DND-41 (cell line): ENCODE measurements at regions not wholly inside any gene's neighbourhood (a gene's known extent, or its start where the extent isn't known, plus 50 kb on each side); places are given as distances from the start of the nearest gene placed in this dataset.

Experiments
- ATAC-seq: fragments of 200-7000 bp; cut with Tn5 transposase; 3 replicates; pipeline ENCODE4 v1.9.1; 2021; ENCODE audit warnings: low read depth; ENCODE audit not compliant: insufficient read depth
- DNase-seq: peaks from one replicate; pipeline ENCODE4 v3.0.0-alpha.2; 2020
- H2AFZ ChIP-seq: 2 replicates; pipeline ENCODE4 v1.6.0; 2012; ENCODE audit warnings: low read depth, low read length
- H3K27ac ChIP-seq: 2 replicates; pipeline ENCODE4 v1.5.1; 2012; ENCODE audit warnings: low read length, inconsistent platforms
- H3K27me3 ChIP-seq: fragments of 200-600 bp; sonication (generic); 2 replicates; pipeline ENCODE4 v1.6.0; 2012; ENCODE audit warnings: low read length, mild to moderate bottlenecking, inconsistent platforms; ENCODE audit not compliant: insufficient read depth, poor library complexity
- H3K36me3 ChIP-seq: 2 replicates; pipeline ENCODE4 v1.5.1; 2012; ENCODE audit warnings: low read length, inconsistent platforms; ENCODE audit not compliant: insufficient read depth
- H3K4me1 ChIP-seq: 2 replicates; pipeline ENCODE4 v1.5.1; 2012; ENCODE audit warnings: mild to moderate bottlenecking, low read length; ENCODE audit not compliant: insufficient read depth
- H3K4me2 ChIP-seq: 2 replicates; pipeline ENCODE4 v1.6.0; 2012; ENCODE audit warnings: mild to moderate bottlenecking, moderate library complexity, low read length, inconsistent platforms; ENCODE audit not compliant: insufficient read depth
- H3K4me3 ChIP-seq, 2 experiments: fragments of 200-600 bp in 1 of 2; shearing (Covaris generic) in 1 of 2; 2 replicates each; pipeline ENCODE4 v1.5.1; 2012 to 2016; ENCODE audit warnings: inconsistent platforms in 2 of 2, low read length in 2 of 2, mild to moderate bottlenecking in 2 of 2, low read depth in 1 of 2, moderate library complexity in 1 of 2
- H3K79me2 ChIP-seq: 2 replicates; pipeline ENCODE4 v1.6.0; 2012; ENCODE audit warnings: low read length, inconsistent platforms; ENCODE audit not compliant: insufficient read depth
- H3K9ac ChIP-seq: 2 replicates; pipeline ENCODE4 v1.6.0; 2012; ENCODE audit warnings: low read depth, mild to moderate bottlenecking, inconsistent platforms, low read length, moderate library complexity
- H3K9me3 ChIP-seq: 2 replicates; pipeline ENCODE4 v1.5.1; 2012; ENCODE audit warnings: low read length, moderate library complexity, mild to moderate bottlenecking, inconsistent platforms; ENCODE audit not compliant: insufficient read depth, severe bottlenecking
- H4K20me1 ChIP-seq: 2 replicates; pipeline ENCODE4 v1.6.0; 2012; ENCODE audit warnings: low read length; ENCODE audit not compliant: insufficient read depth
- EZH2 ChIP-seq: IDR thresholded peaks from 3 replicates; pipeline ENCODE4 v1.6.1; 2012; ENCODE audit warnings: borderline replicate concordance, low read depth, mild to moderate bottlenecking, moderate library complexity, low read length, inconsistent platforms; ENCODE audit not compliant: severe bottlenecking
- TF ChIP-seq, protein P1 (sequence below): IDR thresholded peaks from 2 replicates; pipeline ENCODE4 v1.5.1; 2012; ENCODE audit warnings: borderline replicate concordance, low read length, moderate library complexity, mild to moderate bottlenecking; ENCODE audit not compliant: poor library complexity, severe bottlenecking; ENCODE audit errors: extremely low read depth

DNA sequence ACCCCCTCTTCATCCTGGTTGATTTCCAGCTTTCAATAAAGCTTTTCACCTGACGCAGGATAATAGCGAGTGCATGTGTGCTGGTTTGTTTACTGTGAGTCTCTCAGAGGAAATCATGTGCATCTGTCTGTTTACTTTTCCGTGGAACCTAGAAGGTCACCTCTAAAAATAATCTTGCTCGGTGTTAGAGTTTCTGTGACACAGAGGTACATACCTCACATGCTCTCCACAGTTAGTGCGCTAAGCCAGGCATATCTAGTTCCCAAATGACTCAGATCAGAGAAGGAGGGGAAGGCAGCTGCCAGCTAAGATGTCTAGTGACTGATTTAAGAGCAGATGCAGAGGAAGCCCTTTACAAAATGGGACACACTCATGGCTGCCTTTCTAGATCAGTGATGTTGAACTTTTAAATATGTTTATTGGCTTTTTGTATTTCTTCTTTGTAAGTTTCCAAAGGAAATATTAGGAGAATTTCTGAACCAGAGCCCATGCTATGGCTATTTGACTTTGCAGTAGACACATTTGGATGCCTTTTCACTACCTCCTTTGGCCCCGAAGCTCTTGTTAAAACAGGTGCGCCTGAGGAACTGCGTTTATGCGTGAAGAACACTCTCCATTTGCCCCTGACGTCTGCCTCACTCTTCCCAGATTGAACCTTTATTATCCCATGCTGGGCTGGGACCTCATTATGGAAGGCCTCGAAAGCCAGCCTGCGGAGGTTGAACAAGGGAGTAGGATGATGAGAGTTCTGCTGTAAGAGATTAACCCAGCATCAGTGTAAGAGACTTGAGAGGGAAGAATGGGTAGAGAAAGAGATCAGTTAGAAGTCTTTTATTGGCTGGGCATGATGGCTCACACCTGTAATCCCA, 145.6 kb downstream of the FAM161A start:
- no peak for DNase-seq
- H3K9ac ChIP-seq = no peak overlapping the region
- H3K4me1 ChIP-seq = no peaks in the 10 kb centered on the region
- H2AFZ ChIP-seq = no peak overlapping the region
- H3K4me3 ChIP-seq = no peak overlapping the region
- H3K27ac ChIP-seq = no peak overlapping the region
- TF ChIP-seq, protein P1, sequence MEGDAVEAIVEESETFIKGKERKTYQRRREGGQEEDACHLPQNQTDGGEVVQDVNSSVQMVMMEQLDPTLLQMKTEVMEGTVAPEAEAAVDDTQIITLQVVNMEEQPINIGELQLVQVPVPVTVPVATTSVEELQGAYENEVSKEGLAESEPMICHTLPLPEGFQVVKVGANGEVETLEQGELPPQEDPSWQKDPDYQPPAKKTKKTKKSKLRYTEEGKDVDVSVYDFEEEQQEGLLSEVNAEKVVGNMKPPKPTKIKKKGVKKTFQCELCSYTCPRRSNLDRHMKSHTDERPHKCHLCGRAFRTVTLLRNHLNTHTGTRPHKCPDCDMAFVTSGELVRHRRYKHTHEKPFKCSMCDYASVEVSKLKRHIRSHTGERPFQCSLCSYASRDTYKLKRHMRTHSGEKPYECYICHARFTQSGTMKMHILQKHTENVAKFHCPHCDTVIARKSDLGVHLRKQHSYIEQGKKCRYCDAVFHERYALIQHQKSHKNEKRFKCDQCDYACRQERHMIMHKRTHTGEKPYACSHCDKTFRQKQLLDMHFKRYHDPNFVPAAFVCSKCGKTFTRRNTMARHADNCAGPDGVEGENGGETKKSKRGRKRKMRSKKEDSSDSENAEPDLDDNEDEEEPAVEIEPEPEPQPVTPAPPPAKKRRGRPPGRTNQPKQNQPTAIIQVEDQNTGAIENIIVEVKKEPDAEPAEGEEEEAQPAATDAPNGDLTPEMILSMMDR = no peak
- no peaks in the 10 kb centered on the region for H4K20me1 ChIP-seq
- no peaks in the 10 kb centered on the region for H3K79me2 ChIP-seq
- H3K9me3 ChIP-seq = no peaks in the 10 kb centered on the region
- H3K4me2 ChIP-seq = no peak overlapping the region
- H3K36me3 ChIP-seq = no peaks in the 10 kb centered on the region
- H3K27me3 ChIP-seq = peaks cover 4% of the 10 kb centered on the region
- ATAC-seq = no peak

DNA sequence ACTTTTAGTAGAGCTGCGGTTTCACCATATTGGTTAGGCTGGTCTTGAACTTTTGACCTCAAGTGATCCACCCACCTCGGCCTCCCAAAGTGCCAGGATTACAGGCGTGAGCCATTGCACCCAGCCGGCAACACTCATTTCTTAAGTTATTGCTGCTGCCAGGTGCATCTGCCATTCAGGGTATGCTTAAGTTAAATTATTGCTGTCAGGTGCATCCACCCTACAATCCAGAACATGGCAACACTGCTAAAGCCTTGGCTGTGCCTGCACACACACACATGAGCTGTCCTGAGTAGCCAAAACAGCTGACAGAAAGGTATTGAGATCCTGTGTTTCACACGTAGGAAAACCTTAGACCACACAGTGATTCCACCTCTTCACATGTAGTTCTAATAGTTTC, 148.2 kb downstream of the FAM161A start:
- H3K4me2 ChIP-seq = no peak overlapping the region
- H4K20me1 ChIP-seq = no peaks in the 10 kb centered on the region
- H3K9ac ChIP-seq = no peak overlapping the region
- peaks cover 4% of the 10 kb centered on the region for H3K27me3 ChIP-seq
- no peaks in the 10 kb centered on the region for H3K79me2 ChIP-seq
- H3K27ac ChIP-seq = no peak overlapping the region
- H3K9me3 ChIP-seq = no peaks in the 10 kb centered on the region
- H3K4me3 ChIP-seq = no peak overlapping the region
- no peaks in the 10 kb centered on the region for H3K4me1 ChIP-seq
- ATAC-seq (no peak), DNase-seq (no peak)
- no peak overlapping the region for H2AFZ ChIP-seq
- no peaks in the 10 kb centered on the region for H3K36me3 ChIP-seq
- TF ChIP-seq, protein P1 = no peak
- TF ChIP-seq EZH2 = no peak

DNA sequence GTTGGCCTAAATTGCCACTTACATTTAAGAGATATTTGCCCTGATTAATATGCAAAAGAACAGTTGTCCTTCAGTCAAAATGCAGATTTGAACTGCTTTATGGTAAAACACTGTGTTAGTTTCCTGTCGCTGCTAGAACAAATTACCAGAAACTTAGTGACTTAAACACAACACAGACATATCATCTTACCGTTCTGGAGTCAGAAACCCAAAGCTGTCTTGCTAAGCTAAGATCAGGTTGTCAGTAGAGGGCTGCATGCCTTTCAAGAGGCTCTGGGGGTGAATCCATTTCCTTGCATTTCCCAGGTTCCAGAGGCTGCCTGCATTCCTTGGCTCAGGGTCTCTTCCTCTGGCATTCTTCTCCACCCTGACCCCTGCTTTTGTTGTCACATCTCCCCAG, 149.5 kb downstream of the FAM161A start:
- ATAC-seq (no peak), DNase-seq (no peak)
- H4K20me1 ChIP-seq = no peaks in the 10 kb centered on the region
- peaks cover 1% of the 10 kb centered on the region for H3K27me3 ChIP-seq
- H3K4me3 ChIP-seq = no peak overlapping the region
- H3K27ac ChIP-seq = no peak overlapping the region
- no peaks in the 10 kb centered on the region for H3K9me3 ChIP-seq
- no peak for TF ChIP-seq EZH2
- no peak overlapping the region for H3K4me2 ChIP-seq
- no peak overlapping the region for H3K9ac ChIP-seq
- H3K36me3 ChIP-seq = no peaks in the 10 kb centered on the region
- no peak overlapping the region for H2AFZ ChIP-seq
- no peaks in the 10 kb centered on the region for H3K4me1 ChIP-seq
- H3K79me2 ChIP-seq = no peaks in the 10 kb centered on the region

DNA sequence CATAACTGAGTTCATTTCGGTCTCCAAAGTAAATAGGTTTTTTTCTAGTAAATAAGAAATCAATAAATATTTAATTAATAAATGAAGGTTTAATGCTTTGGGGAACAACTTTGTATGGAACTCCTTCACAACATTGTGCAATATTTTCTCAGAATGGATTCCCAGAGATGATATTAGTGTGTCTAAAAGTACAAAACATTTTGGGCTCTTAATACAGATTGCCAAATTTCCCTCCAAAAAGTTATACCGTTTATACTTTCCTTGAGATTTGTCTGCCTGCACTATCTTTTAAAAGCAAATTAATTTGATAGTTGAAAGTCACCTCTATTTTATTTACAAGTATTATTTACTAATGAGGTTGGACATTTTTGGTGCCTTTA, 151.8 kb downstream of the FAM161A start:
- Histone ChIP-seq H4K20me1 (no peaks in the 10 kb centered on the region), H2AFZ (no peak overlapping the region), H3K79me2 (no peaks in the 10 kb centered on the region), H3K27me3 (no peaks in the 10 kb centered on the region), H3K27ac (no peak overlapping the region), H3K4me1 (no peaks in the 10 kb centered on the region), H3K9me3 (no peaks in the 10 kb centered on the region), H3K4me3 (no peak overlapping the region), H3K9ac (no peak overlapping the region), H3K36me3 (no peaks in the 10 kb centered on the region), H3K4me2 (no peak overlapping the region)
- no peak for TF ChIP-seq EZH2
- TF ChIP-seq, protein P1 = no peak
- ATAC-seq (no peak), DNase-seq (no peak)
